Loucy (cell line): ENCODE measurements at regions not wholly inside any gene's neighbourhood (a gene's known extent, or its start where the extent isn't known, plus 50 kb on each side); places are given as distances from the start of the nearest gene placed in this dataset.

Source experiments
- EZH2phosphoT487 ChIP-seq: fragments of 200-600 bp; IDR thresholded peaks from 2 replicates; pipeline ENCODE4 v1.6.1; 2018; ENCODE audit warnings: antibody characterized with exemption, mild to moderate bottlenecking, moderate library complexity, borderline replicate concordance
- TF ChIP-seq, protein P1 (sequence below): fragments of 200-600 bp; sonication (generic); conservative IDR thresholded peaks from 2 replicates; pipeline ENCODE4 v1.5.1; 2014; ENCODE audit warnings: mild to moderate bottlenecking, antibody characterized with exemption, low read length

DNA sequence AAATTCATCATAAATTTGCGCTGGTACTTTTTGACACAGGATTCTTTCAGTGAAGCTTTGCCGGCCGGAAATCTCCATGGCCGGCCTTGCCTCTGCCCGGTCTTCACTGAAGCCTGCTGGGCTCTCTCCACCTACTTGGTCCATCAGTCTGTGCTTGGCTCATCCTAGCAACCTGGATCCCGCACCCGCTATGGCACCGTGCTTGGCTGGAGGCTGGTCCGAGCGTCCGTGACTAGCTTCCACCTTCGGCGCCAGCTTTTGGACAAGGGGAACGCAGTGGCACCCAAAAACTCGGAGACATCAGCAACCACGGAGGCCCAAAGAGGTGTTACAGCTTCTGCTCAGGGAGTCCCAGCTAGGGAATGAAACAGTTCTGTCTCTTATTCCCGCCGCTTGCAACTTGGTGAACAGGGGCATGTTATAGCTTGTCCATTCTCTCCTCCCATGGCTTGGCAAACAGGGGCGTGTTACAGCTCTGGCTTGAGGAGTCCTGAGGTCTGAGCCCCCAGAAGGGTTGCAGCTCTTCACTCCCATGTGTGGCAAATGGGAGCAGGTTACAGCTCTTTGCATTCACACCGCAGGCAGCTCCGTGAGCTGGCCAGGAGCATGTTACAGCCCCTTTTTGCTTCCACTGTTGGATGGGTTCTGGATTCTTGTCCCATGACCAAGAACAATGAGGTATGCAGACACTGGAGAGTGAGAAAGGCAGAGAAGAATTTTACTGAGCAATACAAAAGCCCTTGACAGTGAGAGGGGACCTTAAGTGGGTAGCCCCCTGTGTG is 204.2 kb downstream of the DIPK2A start:
- TF ChIP-seq, protein P1, sequence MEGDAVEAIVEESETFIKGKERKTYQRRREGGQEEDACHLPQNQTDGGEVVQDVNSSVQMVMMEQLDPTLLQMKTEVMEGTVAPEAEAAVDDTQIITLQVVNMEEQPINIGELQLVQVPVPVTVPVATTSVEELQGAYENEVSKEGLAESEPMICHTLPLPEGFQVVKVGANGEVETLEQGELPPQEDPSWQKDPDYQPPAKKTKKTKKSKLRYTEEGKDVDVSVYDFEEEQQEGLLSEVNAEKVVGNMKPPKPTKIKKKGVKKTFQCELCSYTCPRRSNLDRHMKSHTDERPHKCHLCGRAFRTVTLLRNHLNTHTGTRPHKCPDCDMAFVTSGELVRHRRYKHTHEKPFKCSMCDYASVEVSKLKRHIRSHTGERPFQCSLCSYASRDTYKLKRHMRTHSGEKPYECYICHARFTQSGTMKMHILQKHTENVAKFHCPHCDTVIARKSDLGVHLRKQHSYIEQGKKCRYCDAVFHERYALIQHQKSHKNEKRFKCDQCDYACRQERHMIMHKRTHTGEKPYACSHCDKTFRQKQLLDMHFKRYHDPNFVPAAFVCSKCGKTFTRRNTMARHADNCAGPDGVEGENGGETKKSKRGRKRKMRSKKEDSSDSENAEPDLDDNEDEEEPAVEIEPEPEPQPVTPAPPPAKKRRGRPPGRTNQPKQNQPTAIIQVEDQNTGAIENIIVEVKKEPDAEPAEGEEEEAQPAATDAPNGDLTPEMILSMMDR = no peak
- TF ChIP-seq EZH2phosphoT487 = no peak
